Ishikawa (cell line): ENCODE measurements at regions not wholly inside any gene's neighbourhood (a gene's known extent, or its start where the extent isn't known, plus 50 kb on each side); places are given as distances from the start of the nearest gene placed in this dataset.

ENCODE experiments used
- CEBPB ChIP-seq: IDR thresholded peaks from 2 replicates; pipeline ENCODE4 v1.6.1; 2012
- CREB1 ChIP-seq: IDR thresholded peaks from 2 replicates; pipeline ENCODE4 v1.6.1; 2012; ENCODE audit warnings: low read depth
- EGR1 ChIP-seq: IDR thresholded peaks from 2 replicates; pipeline ENCODE4 v1.6.1; 2012
- EP300 ChIP-seq: IDR thresholded peaks from 2 replicates; pipeline ENCODE4 v1.6.1; 2012; ENCODE audit warnings: borderline replicate concordance
- FOXM1 ChIP-seq: IDR thresholded peaks from 2 replicates; pipeline ENCODE4 v1.6.1; 2012; ENCODE audit warnings: low read depth, borderline replicate concordance
- NFIC ChIP-seq: IDR thresholded peaks from 2 replicates; pipeline ENCODE4 v1.6.1; 2012
- RAD21 ChIP-seq: IDR thresholded peaks from 2 replicates; pipeline ENCODE4 v1.6.1; 2012; ENCODE audit warnings: low read depth
- TAF1 ChIP-seq: IDR thresholded peaks from 2 replicates; pipeline ENCODE4 v1.6.1; 2012; ENCODE audit warnings: low read depth, mild to moderate bottlenecking
- TCF12 ChIP-seq: IDR thresholded peaks from 2 replicates; pipeline ENCODE4 v1.6.1; 2012; ENCODE audit warnings: low read depth
- TEAD4 ChIP-seq: IDR thresholded peaks from 2 replicates; pipeline ENCODE4 v1.6.1; 2012
- YY1 ChIP-seq: IDR thresholded peaks from 2 replicates; pipeline ENCODE4 v1.6.1; 2012; ENCODE audit warnings: low read depth
- ZBTB7A ChIP-seq: IDR thresholded peaks from 2 replicates; pipeline ENCODE4 v1.6.1; 2012; ENCODE audit warnings: low read depth
- TF ChIP-seq, protein P1 (sequence below): IDR thresholded peaks from 2 replicates; pipeline ENCODE4 v1.6.1; 2012
- TF ChIP-seq, protein P2 (sequence below): IDR thresholded peaks from 2 replicates; pipeline ENCODE4 v1.6.1; 2012
- TF ChIP-seq, protein P3 (sequence below): IDR thresholded peaks from 2 replicates; pipeline ENCODE4 v1.6.1; 2012; ENCODE audit warnings: low read depth, mild to moderate bottlenecking

DNA sequence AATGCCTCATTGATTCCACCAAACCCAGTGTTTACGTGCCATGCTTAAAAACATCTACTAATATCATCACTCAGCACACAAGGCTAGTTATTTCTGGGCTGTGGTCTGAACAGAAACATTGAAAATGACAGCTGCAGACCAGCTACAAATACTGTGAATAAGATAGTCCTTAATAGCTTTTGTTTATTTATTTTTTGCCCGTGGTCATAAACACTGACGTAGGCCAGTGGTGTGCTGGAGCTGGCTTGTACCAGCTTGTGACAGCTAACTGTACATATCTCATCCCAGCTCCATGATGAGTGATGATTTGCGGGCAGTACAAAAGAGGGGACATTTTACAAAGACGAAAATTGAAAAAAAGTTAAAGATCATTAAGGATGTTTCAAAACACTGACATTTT is 1057.0 kb downstream of the EPHA7 start:
- no peak for TF ChIP-seq YY1
- TF ChIP-seq CEBPB, result no peak
- no peak for TF ChIP-seq FOXM1
- TF ChIP-seq NFIC, result no peak
- TF ChIP-seq TAF1, result no peak
- TF ChIP-seq EGR1, result no peak
- TF ChIP-seq, protein P1, sequence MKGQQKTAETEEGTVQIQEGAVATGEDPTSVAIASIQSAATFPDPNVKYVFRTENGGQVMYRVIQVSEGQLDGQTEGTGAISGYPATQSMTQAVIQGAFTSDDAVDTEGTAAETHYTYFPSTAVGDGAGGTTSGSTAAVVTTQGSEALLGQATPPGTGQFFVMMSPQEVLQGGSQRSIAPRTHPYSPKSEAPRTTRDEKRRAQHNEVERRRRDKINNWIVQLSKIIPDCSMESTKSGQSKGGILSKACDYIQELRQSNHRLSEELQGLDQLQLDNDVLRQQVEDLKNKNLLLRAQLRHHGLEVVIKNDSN, result no peak
- no peak for TF ChIP-seq CREB1
- TF ChIP-seq RAD21, result no peak
- TF ChIP-seq, protein P2, sequence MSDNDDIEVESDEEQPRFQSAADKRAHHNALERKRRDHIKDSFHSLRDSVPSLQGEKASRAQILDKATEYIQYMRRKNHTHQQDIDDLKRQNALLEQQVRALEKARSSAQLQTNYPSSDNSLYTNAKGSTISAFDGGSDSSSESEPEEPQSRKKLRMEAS, result no peak
- TF ChIP-seq, protein P3, sequence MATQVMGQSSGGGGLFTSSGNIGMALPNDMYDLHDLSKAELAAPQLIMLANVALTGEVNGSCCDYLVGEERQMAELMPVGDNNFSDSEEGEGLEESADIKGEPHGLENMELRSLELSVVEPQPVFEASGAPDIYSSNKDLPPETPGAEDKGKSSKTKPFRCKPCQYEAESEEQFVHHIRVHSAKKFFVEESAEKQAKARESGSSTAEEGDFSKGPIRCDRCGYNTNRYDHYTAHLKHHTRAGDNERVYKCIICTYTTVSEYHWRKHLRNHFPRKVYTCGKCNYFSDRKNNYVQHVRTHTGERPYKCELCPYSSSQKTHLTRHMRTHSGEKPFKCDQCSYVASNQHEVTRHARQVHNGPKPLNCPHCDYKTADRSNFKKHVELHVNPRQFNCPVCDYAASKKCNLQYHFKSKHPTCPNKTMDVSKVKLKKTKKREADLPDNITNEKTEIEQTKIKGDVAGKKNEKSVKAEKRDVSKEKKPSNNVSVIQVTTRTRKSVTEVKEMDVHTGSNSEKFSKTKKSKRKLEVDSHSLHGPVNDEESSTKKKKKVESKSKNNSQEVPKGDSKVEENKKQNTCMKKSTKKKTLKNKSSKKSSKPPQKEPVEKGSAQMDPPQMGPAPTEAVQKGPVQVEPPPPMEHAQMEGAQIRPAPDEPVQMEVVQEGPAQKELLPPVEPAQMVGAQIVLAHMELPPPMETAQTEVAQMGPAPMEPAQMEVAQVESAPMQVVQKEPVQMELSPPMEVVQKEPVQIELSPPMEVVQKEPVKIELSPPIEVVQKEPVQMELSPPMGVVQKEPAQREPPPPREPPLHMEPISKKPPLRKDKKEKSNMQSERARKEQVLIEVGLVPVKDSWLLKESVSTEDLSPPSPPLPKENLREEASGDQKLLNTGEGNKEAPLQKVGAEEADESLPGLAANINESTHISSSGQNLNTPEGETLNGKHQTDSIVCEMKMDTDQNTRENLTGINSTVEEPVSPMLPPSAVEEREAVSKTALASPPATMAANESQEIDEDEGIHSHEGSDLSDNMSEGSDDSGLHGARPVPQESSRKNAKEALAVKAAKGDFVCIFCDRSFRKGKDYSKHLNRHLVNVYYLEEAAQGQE, result no peak
- no peak for TF ChIP-seq ZBTB7A

DNA sequence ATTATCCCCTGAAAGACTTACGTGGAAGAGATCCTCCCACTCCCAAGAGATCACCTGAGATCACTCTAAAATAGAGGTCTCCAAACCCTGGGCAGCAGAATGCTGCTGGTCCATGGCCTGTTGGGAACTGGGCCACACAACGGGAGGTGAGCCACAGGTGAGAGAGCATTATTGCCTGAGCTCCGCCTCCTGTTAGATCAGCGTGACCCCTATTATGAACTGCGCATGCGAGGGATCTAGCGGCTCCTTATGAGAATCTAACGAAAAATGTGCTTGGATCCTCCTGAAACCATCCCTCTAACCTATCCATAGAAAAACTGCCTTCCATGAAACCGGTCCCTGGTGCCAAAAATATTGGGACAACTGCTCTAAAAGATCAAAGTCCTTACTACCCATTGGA is 1057.4 kb downstream of the EPHA7 start:
- TF ChIP-seq TAF1 (no peak), RAD21 (no peak), CEBPB (no peak), EGR1 (no peak), NFIC (no peak), CREB1 (no peak), TEAD4 (no peak), EP300 (no peak), TCF12 (no peak), ZBTB7A (no peak)
- TF ChIP-seq, protein P1, result no peak
- TF ChIP-seq, protein P2, result no peak
- TF ChIP-seq, protein P3, result no peak

DNA sequence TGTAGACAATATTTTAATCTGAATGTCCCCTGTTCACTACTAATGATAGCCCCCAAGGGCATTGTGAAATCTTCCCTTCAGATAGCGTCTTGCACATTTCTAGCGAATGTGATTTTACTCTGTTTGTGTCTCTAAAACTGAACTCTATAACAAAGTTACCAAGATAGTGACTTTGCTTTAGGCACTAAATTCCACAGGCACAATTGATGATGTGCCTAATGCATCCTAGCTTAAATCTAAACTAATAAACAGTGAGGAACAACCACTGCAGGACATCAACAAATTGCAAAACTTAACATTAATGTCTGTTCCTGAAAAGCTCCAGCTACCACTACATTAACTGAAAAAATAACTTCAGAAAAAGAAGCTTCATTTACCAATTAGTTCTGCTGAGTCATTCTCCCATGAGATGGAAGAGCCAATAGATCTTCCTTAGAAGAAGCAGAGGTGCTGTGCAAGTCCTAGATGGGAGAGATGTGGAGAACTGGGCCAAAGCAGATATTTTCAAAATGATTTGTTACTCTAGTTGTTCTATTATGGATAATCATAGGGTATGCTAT is 1065.0 kb downstream of the EPHA7 start:
- no peak for TF ChIP-seq YY1
- TF ChIP-seq CREB1, result no peak
- no peak for TF ChIP-seq FOXM1
- TF ChIP-seq, protein P1, result no peak
- TF ChIP-seq TCF12, result no peak
- TF ChIP-seq, protein P2, result no peak
- no peak for TF ChIP-seq NFIC
- no peak for TF ChIP-seq TEAD4
- no peak for TF ChIP-seq EP300
- TF ChIP-seq ZBTB7A, result no peak
- TF ChIP-seq EGR1, result no peak
- no peak for TF ChIP-seq RAD21
- TF ChIP-seq, protein P3, result no peak
- TF ChIP-seq TAF1, result no peak
- no peak for TF ChIP-seq CEBPB

DNA sequence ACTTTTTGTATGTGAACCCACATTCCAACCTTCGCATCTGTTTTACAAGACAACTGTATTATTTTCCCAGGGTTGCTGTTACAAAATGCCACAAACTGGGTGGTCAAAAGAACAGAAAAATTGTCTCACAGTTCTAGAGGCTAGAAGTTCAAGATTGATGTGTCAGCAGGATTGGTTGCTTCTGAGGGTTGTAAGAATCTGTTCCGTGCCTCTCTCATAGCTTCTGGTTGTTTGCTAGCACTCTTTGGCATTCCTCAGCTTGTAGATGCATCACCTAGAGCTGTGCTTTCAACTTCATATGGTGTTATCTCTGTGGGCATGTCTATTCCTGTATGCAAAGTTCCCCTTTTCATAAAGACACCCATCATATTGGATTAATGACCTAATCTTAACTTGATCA is 1067.2 kb downstream of the EPHA7 start:
- TF ChIP-seq FOXM1, result no peak
- no peak for TF ChIP-seq YY1
- TF ChIP-seq NFIC, result no peak
- TF ChIP-seq, protein P1, result no peak
- no peak for TF ChIP-seq TAF1
- no peak for TF ChIP-seq TEAD4
- no peak for TF ChIP-seq EP300
- no peak for TF ChIP-seq RAD21
